ENCODE measurements at regions not wholly inside any gene's neighbourhood (a gene's known extent, or its start where the extent isn't known, plus 50 kb on each side); places are given as distances from the start of the nearest gene placed in this dataset.

- Histone ChIP-seq H3K79me2 (replicated peaks; ENCODE audit: insufficient read depth, low read length) (no peaks in the 10 kb centered on the region), H3K9ac (ENCODE audit: low read length) (no peak overlapping the region)
Observed at GRCh38 chr12:126644236-126645020, 1579.2 kb downstream of the AACS start.

DNA sequence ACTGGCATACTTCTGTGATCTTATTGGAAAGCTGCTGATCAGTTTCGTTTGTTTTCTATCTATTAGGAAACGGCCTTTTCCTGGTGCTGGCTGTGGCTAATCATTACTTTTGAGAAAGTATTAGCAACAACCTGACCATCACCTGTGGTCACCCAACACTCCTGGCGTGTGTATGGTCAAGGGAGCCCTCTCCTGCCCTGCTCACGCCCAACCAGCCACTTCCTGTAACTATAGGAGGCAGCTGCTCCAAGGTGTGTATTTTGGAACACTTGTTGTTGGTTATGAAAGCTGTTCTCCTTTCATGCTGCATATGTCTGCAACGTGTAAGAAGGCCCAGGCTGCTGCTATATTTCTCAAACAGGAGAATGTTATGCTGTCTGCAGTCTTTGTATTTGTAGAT lies 1582.8 kb downstream of the AACS start:
- Histone ChIP-seq H3K27ac (ENCODE audit: low read length) (no peak overlapping the region), H3K4me2 (ENCODE audit: low read length) (no peak overlapping the region), H3K36me3 (ENCODE audit: insufficient read depth, low read length) (no peaks in the 10 kb centered on the region), H3K9ac (ENCODE audit: low read length) (no peak overlapping the region), H3K79me2 (replicated peaks; ENCODE audit: insufficient read depth, low read length) (no peaks in the 10 kb centered on the region), H3F3A (ENCODE audit: insufficient read depth, low read length, poor library complexity, severe bottlenecking) (no peaks in the 10 kb centered on the region), H3K4me3 (ENCODE audit: low read length) (no peak overlapping the region), H4K20me1 (ENCODE audit: insufficient read depth) (no peaks in the 10 kb centered on the region), H3K27me3 (ENCODE audit: insufficient read depth, low read depth, low read length) (no peaks in the 10 kb centered on the region), H3K9me2 (ENCODE audit: insufficient read depth, low read length) (no peaks in the 10 kb centered on the region), H2AFZ (ENCODE audit: low read depth, low read length) (no peak overlapping the region), H3K9me3 (ENCODE audit: low read length) (no peaks in the 10 kb centered on the region)
- TF ChIP-seq SMC3 (conservative IDR thresholded peaks at IDR 0.05; ENCODE audit: poor library complexity) (no peak), TAF1 (IDR thresholded peaks at IDR 0.05; ENCODE audit: low read depth) (no peak), EP300 (conservative IDR thresholded peaks at IDR 0.05; ENCODE audit: poor library complexity, severe bottlenecking) (no peak), RAD21 (conservative IDR thresholded peaks at IDR 0.05) (no peak), EZH2 (IDR thresholded peaks at IDR 0.05; ENCODE audit: borderline replicate concordance, insufficient read depth, low read length, poor library complexity, severe bottlenecking) (no peak), MXI1 (conservative IDR thresholded peaks at IDR 0.05; ENCODE audit: poor library complexity, severe bottlenecking) (no peak), POLR2AphosphoS5 (IDR thresholded peaks at IDR 0.05) (no peak)
- TF ChIP-seq, protein P1, sequence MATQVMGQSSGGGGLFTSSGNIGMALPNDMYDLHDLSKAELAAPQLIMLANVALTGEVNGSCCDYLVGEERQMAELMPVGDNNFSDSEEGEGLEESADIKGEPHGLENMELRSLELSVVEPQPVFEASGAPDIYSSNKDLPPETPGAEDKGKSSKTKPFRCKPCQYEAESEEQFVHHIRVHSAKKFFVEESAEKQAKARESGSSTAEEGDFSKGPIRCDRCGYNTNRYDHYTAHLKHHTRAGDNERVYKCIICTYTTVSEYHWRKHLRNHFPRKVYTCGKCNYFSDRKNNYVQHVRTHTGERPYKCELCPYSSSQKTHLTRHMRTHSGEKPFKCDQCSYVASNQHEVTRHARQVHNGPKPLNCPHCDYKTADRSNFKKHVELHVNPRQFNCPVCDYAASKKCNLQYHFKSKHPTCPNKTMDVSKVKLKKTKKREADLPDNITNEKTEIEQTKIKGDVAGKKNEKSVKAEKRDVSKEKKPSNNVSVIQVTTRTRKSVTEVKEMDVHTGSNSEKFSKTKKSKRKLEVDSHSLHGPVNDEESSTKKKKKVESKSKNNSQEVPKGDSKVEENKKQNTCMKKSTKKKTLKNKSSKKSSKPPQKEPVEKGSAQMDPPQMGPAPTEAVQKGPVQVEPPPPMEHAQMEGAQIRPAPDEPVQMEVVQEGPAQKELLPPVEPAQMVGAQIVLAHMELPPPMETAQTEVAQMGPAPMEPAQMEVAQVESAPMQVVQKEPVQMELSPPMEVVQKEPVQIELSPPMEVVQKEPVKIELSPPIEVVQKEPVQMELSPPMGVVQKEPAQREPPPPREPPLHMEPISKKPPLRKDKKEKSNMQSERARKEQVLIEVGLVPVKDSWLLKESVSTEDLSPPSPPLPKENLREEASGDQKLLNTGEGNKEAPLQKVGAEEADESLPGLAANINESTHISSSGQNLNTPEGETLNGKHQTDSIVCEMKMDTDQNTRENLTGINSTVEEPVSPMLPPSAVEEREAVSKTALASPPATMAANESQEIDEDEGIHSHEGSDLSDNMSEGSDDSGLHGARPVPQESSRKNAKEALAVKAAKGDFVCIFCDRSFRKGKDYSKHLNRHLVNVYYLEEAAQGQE (IDR thresholded peaks at IDR 0.05; ENCODE audit: borderline replicate concordance): no peak
- TF ChIP-seq, protein P2, sequence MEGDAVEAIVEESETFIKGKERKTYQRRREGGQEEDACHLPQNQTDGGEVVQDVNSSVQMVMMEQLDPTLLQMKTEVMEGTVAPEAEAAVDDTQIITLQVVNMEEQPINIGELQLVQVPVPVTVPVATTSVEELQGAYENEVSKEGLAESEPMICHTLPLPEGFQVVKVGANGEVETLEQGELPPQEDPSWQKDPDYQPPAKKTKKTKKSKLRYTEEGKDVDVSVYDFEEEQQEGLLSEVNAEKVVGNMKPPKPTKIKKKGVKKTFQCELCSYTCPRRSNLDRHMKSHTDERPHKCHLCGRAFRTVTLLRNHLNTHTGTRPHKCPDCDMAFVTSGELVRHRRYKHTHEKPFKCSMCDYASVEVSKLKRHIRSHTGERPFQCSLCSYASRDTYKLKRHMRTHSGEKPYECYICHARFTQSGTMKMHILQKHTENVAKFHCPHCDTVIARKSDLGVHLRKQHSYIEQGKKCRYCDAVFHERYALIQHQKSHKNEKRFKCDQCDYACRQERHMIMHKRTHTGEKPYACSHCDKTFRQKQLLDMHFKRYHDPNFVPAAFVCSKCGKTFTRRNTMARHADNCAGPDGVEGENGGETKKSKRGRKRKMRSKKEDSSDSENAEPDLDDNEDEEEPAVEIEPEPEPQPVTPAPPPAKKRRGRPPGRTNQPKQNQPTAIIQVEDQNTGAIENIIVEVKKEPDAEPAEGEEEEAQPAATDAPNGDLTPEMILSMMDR (IDR thresholded peaks at IDR 0.05; ENCODE audit: poor library complexity, severe bottlenecking): no peak

More at GRCh38 chr12:126644236-126645020, 1579.2 kb downstream of the AACS start:
- no peaks in the 10 kb centered on the region for H4K20me1 ChIP-seq (ENCODE audit: insufficient read depth)
- no peaks in the 10 kb centered on the region for H3K9me3 ChIP-seq (ENCODE audit: low read length)
- no peak overlapping the region for H3K4me2 ChIP-seq (ENCODE audit: low read length)
- H3K9me2 ChIP-seq (ENCODE audit: insufficient read depth, low read length): no peaks in the 10 kb centered on the region
- TF ChIP-seq TAF1 (IDR thresholded peaks at IDR 0.05; ENCODE audit: low read depth) (no peak), EP300 (conservative IDR thresholded peaks at IDR 0.05; ENCODE audit: poor library complexity, severe bottlenecking) (no peak), POLR2AphosphoS5 (IDR thresholded peaks at IDR 0.05) (no peak), EZH2 (IDR thresholded peaks at IDR 0.05; ENCODE audit: borderline replicate concordance, insufficient read depth, low read length, poor library complexity, severe bottlenecking) (no peak), MXI1 (conservative IDR thresholded peaks at IDR 0.05; ENCODE audit: poor library complexity, severe bottlenecking) (no peak), RAD21 (conservative IDR thresholded peaks at IDR 0.05) (no peak)
- TF ChIP-seq, protein P2 (IDR thresholded peaks at IDR 0.05; ENCODE audit: poor library complexity, severe bottlenecking): no peak
- TF ChIP-seq, protein P1 (IDR thresholded peaks at IDR 0.05; ENCODE audit: borderline replicate concordance): no peak
- H3K27ac ChIP-seq (ENCODE audit: low read length): no peak overlapping the region
- no peak overlapping the region for H3K4me3 ChIP-seq (ENCODE audit: low read length)
- no peaks in the 10 kb centered on the region for H3K27me3 ChIP-seq (ENCODE audit: insufficient read depth, low read depth, low read length)
- no peak overlapping the region for H2AFZ ChIP-seq (ENCODE audit: low read depth, low read length)
- H3F3A ChIP-seq (ENCODE audit: insufficient read depth, low read length, poor library complexity, severe bottlenecking): no peaks in the 10 kb centered on the region
- no peaks in the 10 kb centered on the region for H3K36me3 ChIP-seq (ENCODE audit: insufficient read depth, low read length)
